ENCODE measurements at regions not wholly inside any gene's neighbourhood (a gene's known extent, or its start where the extent isn't known, plus 50 kb on each side); places are given as distances from the start of the nearest gene placed in this dataset.

DNA sequence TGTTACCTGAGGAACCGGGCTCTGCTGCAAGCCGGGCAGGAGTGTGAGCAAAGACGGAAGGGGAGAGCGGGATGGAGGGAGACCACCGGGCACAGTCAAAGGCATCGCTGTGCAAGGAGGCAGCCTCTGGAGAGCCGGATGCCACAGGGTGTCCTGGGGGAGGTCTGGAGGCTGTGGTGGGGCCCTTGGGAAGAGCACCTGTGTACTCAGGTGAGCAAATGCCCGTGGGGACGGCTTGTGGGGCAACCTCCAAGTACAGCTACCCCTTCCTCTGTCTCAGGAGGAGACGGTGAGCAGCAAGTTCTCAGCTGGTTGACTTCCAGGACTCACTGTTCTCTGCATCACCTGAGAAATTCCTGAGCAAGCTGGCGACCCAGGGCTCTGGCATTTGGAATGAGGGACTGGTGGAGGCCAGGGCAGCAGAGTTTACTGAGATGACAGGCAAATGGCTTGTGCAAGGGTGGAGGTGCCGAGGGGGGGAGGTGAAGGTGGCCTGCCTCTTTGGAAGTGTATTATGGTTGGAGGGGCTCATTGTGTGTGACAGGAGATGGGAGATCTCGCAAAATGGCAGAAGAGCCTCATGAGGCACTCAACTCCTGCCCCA, 345.2 kb upstream of the SHH start:
- DNase-seq: no peak
- H3K4me1 ChIP-seq (ENCODE audit: insufficient read depth): no peaks in the 10 kb centered on the region
- TF ChIP-seq EP300 (IDR thresholded peaks at IDR 0.05): no peak
- TF ChIP-seq, protein P1, sequence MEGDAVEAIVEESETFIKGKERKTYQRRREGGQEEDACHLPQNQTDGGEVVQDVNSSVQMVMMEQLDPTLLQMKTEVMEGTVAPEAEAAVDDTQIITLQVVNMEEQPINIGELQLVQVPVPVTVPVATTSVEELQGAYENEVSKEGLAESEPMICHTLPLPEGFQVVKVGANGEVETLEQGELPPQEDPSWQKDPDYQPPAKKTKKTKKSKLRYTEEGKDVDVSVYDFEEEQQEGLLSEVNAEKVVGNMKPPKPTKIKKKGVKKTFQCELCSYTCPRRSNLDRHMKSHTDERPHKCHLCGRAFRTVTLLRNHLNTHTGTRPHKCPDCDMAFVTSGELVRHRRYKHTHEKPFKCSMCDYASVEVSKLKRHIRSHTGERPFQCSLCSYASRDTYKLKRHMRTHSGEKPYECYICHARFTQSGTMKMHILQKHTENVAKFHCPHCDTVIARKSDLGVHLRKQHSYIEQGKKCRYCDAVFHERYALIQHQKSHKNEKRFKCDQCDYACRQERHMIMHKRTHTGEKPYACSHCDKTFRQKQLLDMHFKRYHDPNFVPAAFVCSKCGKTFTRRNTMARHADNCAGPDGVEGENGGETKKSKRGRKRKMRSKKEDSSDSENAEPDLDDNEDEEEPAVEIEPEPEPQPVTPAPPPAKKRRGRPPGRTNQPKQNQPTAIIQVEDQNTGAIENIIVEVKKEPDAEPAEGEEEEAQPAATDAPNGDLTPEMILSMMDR (IDR thresholded peaks at IDR 0.05): no peak
- no peak for TF ChIP-seq POLR2A (IDR thresholded peaks at IDR 0.05)
- 88 to 89% (median 89%) methylated on average over 13 of the region's 13 CpGs for WGBS, 3 donors
- H3K4me3 ChIP-seq: no peak overlapping the region
- no peak overlapping the region for H3K27ac ChIP-seq
- intact Hi-C loops (cut with DNase I): no loop called here
- H3K27me3 ChIP-seq: no peaks in the 10 kb centered on the region
- no peaks in the 10 kb centered on the region for H3K36me3 ChIP-seq
- no peaks in the 10 kb centered on the region for H3K9me3 ChIP-seq

GRCh38 chr7:156156734-156157408, 344.6 kb upstream of the SHH start:
- Histone ChIP-seq H3K36me3 (no peaks in the 10 kb centered on the region), H3K4me1 (ENCODE audit: insufficient read depth) (no peaks in the 10 kb centered on the region), H3K27me3 (no peaks in the 10 kb centered on the region), H3K9me3 (no peaks in the 10 kb centered on the region), H3K4me3 (no peak overlapping the region), H3K27ac (no peak overlapping the region)
- TF ChIP-seq, protein P1 (IDR thresholded peaks at IDR 0.05): no peak
- no peak for TF ChIP-seq EP300 (IDR thresholded peaks at IDR 0.05)
- no peak for TF ChIP-seq POLR2A (IDR thresholded peaks at IDR 0.05)
- DNase-seq: no peak
- 55 to 63% (median 62%) methylated on average over 20 of the region's 20 CpGs for WGBS, 3 donors
- intact Hi-C loops (cut with DNase I): no loop called here

DNA sequence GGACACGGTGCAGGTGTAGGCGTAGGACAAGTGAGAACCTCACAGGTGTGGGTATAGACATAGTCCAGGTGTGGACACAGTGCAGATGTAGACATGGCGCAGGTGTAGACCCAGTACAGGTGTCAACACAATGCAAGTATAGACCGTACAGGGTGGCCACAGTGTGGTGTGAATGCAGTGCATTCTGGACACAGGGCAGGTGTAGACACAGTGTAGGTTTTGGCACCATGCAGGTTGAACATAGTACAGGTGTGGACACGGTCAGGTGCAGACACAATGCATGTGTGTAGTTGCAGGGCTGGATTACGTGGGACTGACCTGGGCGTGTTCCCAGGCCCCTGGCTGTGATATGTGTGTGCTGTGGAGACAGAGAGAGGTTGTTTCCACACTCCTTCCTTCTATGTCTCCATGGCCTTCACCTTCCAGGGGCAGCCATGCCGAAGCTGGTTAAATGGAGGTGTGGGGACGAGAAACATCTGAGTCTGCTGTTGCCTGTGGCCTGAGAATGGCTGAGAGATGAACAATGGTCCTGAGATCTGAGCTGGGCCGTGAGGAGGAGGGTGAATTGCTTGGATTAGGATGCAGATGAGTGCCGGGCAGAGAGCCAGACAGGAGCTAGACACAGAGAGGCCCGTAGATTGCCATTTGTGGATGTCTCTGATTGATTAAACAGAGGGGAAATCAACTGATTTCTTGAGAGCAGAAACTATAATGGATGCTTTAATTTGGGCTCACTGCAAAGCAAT, 343.9 kb upstream of the SHH start:
- intact Hi-C loops (cut with DNase I): no loop called here
- Histone ChIP-seq H3K9me3 (no peaks in the 10 kb centered on the region), H3K36me3 (no peaks in the 10 kb centered on the region), H3K27me3 (no peaks in the 10 kb centered on the region), H3K4me1 (ENCODE audit: insufficient read depth) (no peaks in the 10 kb centered on the region), H3K27ac (no peak overlapping the region), H3K4me3 (no peak overlapping the region)
- no peak for DNase-seq
- TF ChIP-seq EP300 (IDR thresholded peaks at IDR 0.05) (no peak), POLR2A (IDR thresholded peaks at IDR 0.05) (no peak)
- TF ChIP-seq, protein P1 (IDR thresholded peaks at IDR 0.05): no peak
- WGBS, 3 donors: 52 to 56% (median 54%) methylated on average over 12 of the region's 12 CpGs

GRCh38 chr7:156153590-156153989, 341.3 kb upstream of the SHH start:
- Histone ChIP-seq H3K27me3 (no peaks in the 10 kb centered on the region), H3K9me3 (no peaks in the 10 kb centered on the region), H3K27ac (no peak overlapping the region), H3K4me1 (ENCODE audit: insufficient read depth) (no peaks in the 10 kb centered on the region), H3K4me3 (no peak overlapping the region), H3K36me3 (no peaks in the 10 kb centered on the region)
- TF ChIP-seq POLR2A (IDR thresholded peaks at IDR 0.05): no peak
- TF ChIP-seq, protein P1 (IDR thresholded peaks at IDR 0.05): no peak
- no peak for TF ChIP-seq EP300 (IDR thresholded peaks at IDR 0.05)
- intact Hi-C loops (cut with DNase I): no loop called here
- no peak for DNase-seq
- WGBS, 3 donors: 88 to 95% (median 90%) methylated on average over 8 of the region's 8 CpGs

Measured in ovary (tissue), 7 donors.